Suprapubic skin (tissue), 4 donors: ENCODE measurements at regions not wholly inside any gene's neighbourhood (a gene's known extent, or its start where the extent isn't known, plus 50 kb on each side); places are given as distances from the start of the nearest gene placed in this dataset.

Source experiments
- CTCF ChIP-seq, 2 donors: fragments of 200-600 bp in 1 of 2; fragments of 450-650 bp in 1 of 2; sonication (generic) in 1 of 2; IDR thresholded peaks; one replicate each; pipeline ENCODE4 v1.5.1; 2016 to 2019; ENCODE audit warnings: antibody characterized with exemption in 2 of 2, mild to moderate bottlenecking in 1 of 2, moderate library complexity in 1 of 2
- EP300 ChIP-seq: sonication (generic); formaldehyde crosslinking; IDR thresholded peaks from one replicate; pipeline ENCODE4 v1.6.1; 2017; ENCODE audit warnings: antibody characterized with exemption
- POLR2A ChIP-seq, 2 donors: fragments of 450-650 bp; IDR thresholded peaks; one replicate each; pipeline ENCODE4 v1.6.1; 2017; ENCODE audit warnings: antibody characterized with exemption in 2 of 2, mild to moderate bottlenecking in 2 of 2, moderate library complexity in 2 of 2
- POLR2AphosphoS5 ChIP-seq, 3 donors: sonication (generic); formaldehyde crosslinking; IDR thresholded peaks; one replicate each; pipeline ENCODE4 v1.6.1; 2017; ENCODE audit warnings: antibody characterized with exemption in 3 of 3

DNA sequence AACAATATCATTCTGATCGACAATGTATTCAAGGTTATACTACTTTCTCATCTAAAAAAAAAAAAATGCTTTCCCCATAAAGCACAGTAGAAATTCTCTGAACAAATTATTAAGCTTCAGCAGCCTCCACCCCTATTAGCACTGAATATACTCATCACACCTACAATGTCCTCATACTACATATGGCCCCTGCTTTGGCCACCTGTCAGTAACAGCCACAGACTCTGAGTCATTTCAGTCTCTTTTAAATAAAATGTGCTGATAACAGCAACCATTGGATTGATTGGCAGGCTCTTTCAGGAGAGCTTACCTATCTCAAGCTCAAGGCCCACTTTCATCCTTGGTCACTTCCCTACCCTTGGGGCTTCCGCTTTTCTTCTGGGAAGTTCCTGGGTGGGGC lies 236.7 kb downstream of the TMX3 start:
- TF ChIP-seq CTCF (IDR thresholded peaks at IDR 0.05) (no peak), POLR2A (IDR thresholded peaks at IDR 0.05) (no peak), POLR2AphosphoS5 (IDR thresholded peaks at IDR 0.05) (no peak), EP300 (no peak)
